Trophoblast cell (in vitro differentiated cells and primary cell): ENCODE measurements at regions not wholly inside any gene's neighbourhood (a gene's known extent, or its start where the extent isn't known, plus 50 kb on each side); places are given as distances from the start of the nearest gene placed in this dataset.

Source experiments
- DNase-seq, 2 donors: peaks; one replicate each; pipeline ENCODE4 v3.0.0-alpha.2; 2016
- H2AFZ ChIP-seq: 2 replicates; pipeline ENCODE4 v1.6.1; 2013; ENCODE audit warnings: low read length, moderate library complexity, mild to moderate bottlenecking; ENCODE audit not compliant: insufficient read depth, poor library complexity
- H2AK5ac ChIP-seq: 2 replicates; pipeline ENCODE4 v1.6.1; 2013; ENCODE audit warnings: mild to moderate bottlenecking, low read length
- H2BK120ac ChIP-seq: 2 replicates; pipeline ENCODE4 v1.6.1; 2013; ENCODE audit warnings: low read length, mild to moderate bottlenecking, moderate library complexity; ENCODE audit not compliant: insufficient read depth, poor library complexity
- H2BK12ac ChIP-seq: 2 replicates; pipeline ENCODE4 v1.6.1; 2013; ENCODE audit warnings: mild to moderate bottlenecking, low read length, moderate library complexity
- H2BK5ac ChIP-seq: 2 replicates; pipeline ENCODE4 v1.6.1; 2013; ENCODE audit warnings: low read length, low read depth, moderate library complexity, mild to moderate bottlenecking; ENCODE audit not compliant: poor library complexity
- H3K14ac ChIP-seq: 2 replicates; pipeline ENCODE4 v1.6.1; 2013; ENCODE audit warnings: mild to moderate bottlenecking, low read length
- H3K18ac ChIP-seq: 2 replicates; pipeline ENCODE4 v1.6.1; 2013; ENCODE audit warnings: mild to moderate bottlenecking, low read length
- H3K23ac ChIP-seq: 2 replicates; pipeline ENCODE4 v1.6.1; 2013; ENCODE audit warnings: low read length
- H3K27ac ChIP-seq: 2 replicates; pipeline ENCODE4 v1.5.1; 2013; ENCODE audit warnings: low read depth, mild to moderate bottlenecking, inconsistent platforms, low read length, moderate library complexity
- H3K27me3 ChIP-seq: 2 replicates; pipeline ENCODE4 v1.6.1; 2013; ENCODE audit warnings: inconsistent platforms, mild to moderate bottlenecking, low read length, moderate library complexity; ENCODE audit not compliant: insufficient read depth
- H3K36me3 ChIP-seq, 2 experiments: 1 replicate in 1 of 2; 2 replicates in 1 of 2; pipeline ENCODE4 v1.6.1; 2013; ENCODE audit warnings: low read length in 2 of 2, mild to moderate bottlenecking in 2 of 2, moderate library complexity in 1 of 2; ENCODE audit not compliant: insufficient read depth in 2 of 2, control insufficient read depth in 1 of 2
- H3K4ac ChIP-seq: 2 replicates; pipeline ENCODE4 v1.6.1; 2013; ENCODE audit warnings: low read depth, mild to moderate bottlenecking, low read length, moderate library complexity
- H3K4me1 ChIP-seq, 2 experiments: 1 replicate in 1 of 2; 2 replicates in 1 of 2; pipeline ENCODE4 v1.6.1; 2013; ENCODE audit warnings: low read length in 2 of 2, mild to moderate bottlenecking in 2 of 2, moderate library complexity in 1 of 2; ENCODE audit not compliant: insufficient read depth in 2 of 2, control insufficient read depth in 1 of 2
- H3K4me2 ChIP-seq: 2 replicates; pipeline ENCODE4 v1.6.1; 2013; ENCODE audit warnings: inconsistent platforms, mild to moderate bottlenecking, low read length, moderate library complexity
- H3K4me3 ChIP-seq: 2 replicates; pipeline ENCODE4 v1.5.1; 2013; ENCODE audit warnings: mild to moderate bottlenecking, low read depth, low read length, inconsistent platforms
- H3K79me1 ChIP-seq: one replicate; pipeline ENCODE4 v1.6.1; 2013; ENCODE audit warnings: low read length
- H3K79me2 ChIP-seq: 2 replicates; pipeline ENCODE4 v1.6.1; 2013; ENCODE audit warnings: low read length, mild to moderate bottlenecking; ENCODE audit not compliant: control insufficient read depth, insufficient read depth, poor library complexity
- H3K9ac ChIP-seq: 2 replicates; pipeline ENCODE4 v1.6.1; 2013; ENCODE audit warnings: mild to moderate bottlenecking, low read length
- H3K9me3 ChIP-seq: 2 replicates; pipeline ENCODE4 v1.6.1; 2013; ENCODE audit warnings: low read depth, mild to moderate bottlenecking, control low read depth, inconsistent platforms, low read length; ENCODE audit not compliant: insufficient read depth
- H4K12ac ChIP-seq: 2 replicates; pipeline ENCODE4 v1.6.1; 2013; ENCODE audit warnings: low read depth, mild to moderate bottlenecking, low read length, moderate library complexity
- H4K8ac ChIP-seq: 2 replicates; pipeline ENCODE4 v1.6.1; 2013; ENCODE audit warnings: low read depth, mild to moderate bottlenecking, low read length, moderate library complexity
- H4K91ac ChIP-seq: one replicate; pipeline ENCODE4 v1.6.1; 2013; ENCODE audit warnings: low read depth, mild to moderate bottlenecking, low read length, moderate library complexity
- WGBS: extraction: QIAGEN DNeasy Blood & Tissue Kit; methylation state at CpG from one replicate; pipeline ENCODE4 v1.1.7; 2013; ENCODE audit warnings: missing lambda C conversion rate; ENCODE audit not compliant: insufficient read length, insufficient coverage; ENCODE audit errors: extremely low coverage; 5-methylcytosine and 5-hydroxymethylcytosine counted together

DNA sequence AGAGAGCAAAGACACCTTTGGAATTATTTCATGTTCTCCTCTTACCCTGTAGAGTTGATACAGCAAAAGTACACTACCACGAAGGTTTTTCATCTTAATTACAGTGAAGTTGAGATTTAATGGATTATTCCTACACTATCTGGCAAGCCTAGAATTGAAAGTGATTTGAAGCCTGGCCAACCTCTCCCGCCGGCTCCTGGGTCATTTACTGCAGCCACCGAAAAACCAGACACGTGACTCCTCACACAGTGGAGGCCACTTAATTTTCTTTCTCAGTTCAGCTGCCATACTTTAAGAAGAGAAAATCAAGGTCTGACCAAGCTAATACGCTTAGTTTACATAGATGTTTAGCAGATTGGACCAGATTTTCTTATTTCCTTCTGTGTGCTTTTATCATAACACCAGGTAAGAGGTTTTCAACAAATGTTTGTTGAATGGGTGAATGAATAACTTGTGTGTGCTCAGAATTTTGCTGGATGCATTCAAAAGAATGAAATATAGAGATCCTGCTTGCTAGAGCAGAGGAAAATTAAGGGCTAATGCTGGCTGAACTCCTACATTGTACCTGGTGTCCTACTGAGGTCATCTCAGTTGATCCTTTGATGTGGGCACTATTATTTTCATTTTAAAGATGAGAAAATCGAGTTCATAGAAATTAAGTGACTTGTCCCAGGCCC is 97.2 kb upstream of the PDE10A start:
- Histone ChIP-seq H2AFZ (no peak overlapping the region), H4K12ac (no peak overlapping the region), H2AK5ac (no peak overlapping the region), H4K91ac (no peak overlapping the region), H3K9ac (no peak overlapping the region), H3K27me3 (no peaks in the 10 kb centered on the region), H4K8ac (no peak overlapping the region), H3K9me3 (peaks cover 2% of the 10 kb centered on the region), H3K14ac (no peak overlapping the region), H3K4me3 (no peak overlapping the region), H2BK12ac (no peak overlapping the region), H3K36me3 (no peaks in the 10 kb centered on the region), H2BK120ac (no peak overlapping the region), H3K79me2 (no peaks in the 10 kb centered on the region), H3K27ac (no peak overlapping the region), H3K18ac (no peak overlapping the region), H3K4ac (no peak overlapping the region), H3K23ac (no peak overlapping the region), H3K4me1 (no peaks in the 10 kb centered on the region), H3K4me2 (no peak overlapping the region), H3K79me1 (no peaks in the 10 kb centered on the region), H2BK5ac (no peak overlapping the region)
- DNase-seq, result no peak
- no CpG with 5 or more reads among the region's 7 CpGs for WGBS

DNA sequence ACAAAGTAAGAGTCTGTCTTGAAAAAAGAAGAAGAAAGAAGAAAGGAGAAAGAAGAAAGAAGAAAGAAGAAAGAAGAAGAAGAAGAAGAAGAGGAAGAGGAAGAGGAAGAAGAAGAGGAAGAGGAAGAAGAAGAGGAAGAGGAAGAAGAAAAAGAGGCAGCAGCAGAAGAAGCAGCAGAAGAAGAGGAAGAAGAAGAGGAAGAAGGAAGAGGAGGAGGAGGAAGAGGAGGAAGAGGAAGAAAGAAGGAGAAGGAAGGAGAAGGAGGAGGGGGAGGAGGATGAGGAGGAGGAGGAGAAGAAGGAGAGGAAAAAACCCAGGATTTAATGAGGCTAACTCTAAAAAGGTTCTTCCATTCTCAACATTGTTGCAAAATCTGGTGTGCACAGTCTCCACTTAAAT is 95.4 kb upstream of the PDE10A start:
- Histone ChIP-seq H3K79me2 (no peaks in the 10 kb centered on the region), H3K9ac (no peak overlapping the region), H3K9me3 (peaks cover 2% of the 10 kb centered on the region), H2AFZ (no peak overlapping the region), H3K14ac (no peak overlapping the region), H3K79me1 (no peaks in the 10 kb centered on the region), H3K27me3 (no peaks in the 10 kb centered on the region), H4K12ac (no peak overlapping the region), H2AK5ac (no peak overlapping the region), H3K23ac (no peak overlapping the region), H3K36me3 (no peaks in the 10 kb centered on the region), H4K91ac (no peak overlapping the region), H3K4me2 (no peak overlapping the region), H3K4me1 (no peaks in the 10 kb centered on the region), H3K27ac (no peak overlapping the region), H3K18ac (no peak overlapping the region), H2BK120ac (no peak overlapping the region), H2BK5ac (no peak overlapping the region), H2BK12ac (no peak overlapping the region), H3K4ac (no peak overlapping the region), H4K8ac (no peak overlapping the region), H3K4me3 (no peak overlapping the region)
- no peak for DNase-seq

DNA sequence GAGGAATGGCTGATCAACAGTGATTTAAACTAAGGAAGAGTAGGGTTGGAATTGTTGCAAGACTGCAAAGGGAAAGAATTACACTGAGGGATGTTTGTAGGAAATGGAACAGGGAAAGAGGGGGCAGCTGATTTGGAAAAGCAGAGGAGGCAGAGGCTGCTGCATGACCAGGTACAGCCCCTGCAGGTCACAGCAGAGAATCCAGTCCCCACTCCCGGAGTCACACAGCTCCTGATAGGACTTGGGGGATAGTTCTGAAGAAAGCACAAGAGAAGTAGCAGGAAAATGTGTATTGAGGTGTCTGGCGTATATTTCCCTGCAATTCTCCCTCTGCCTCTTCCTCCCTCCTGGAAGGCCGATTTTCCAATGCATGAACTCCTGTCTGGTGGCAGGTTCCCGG is 92.5 kb upstream of the PDE10A start:
- Histone ChIP-seq H3K18ac (no peak overlapping the region), H4K12ac (no peak overlapping the region), H2BK120ac (no peak overlapping the region), H4K91ac (no peak overlapping the region), H3K14ac (no peak overlapping the region), H2AK5ac (no peak overlapping the region), H3K23ac (no peak overlapping the region), H2BK12ac (no peak overlapping the region), H4K8ac (no peak overlapping the region), H3K9me3 (peaks cover 2% of the 10 kb centered on the region), H2AFZ (no peak overlapping the region), H3K27me3 (no peaks in the 10 kb centered on the region), H2BK5ac (no peak overlapping the region), H3K36me3 (no peaks in the 10 kb centered on the region), H3K4ac (no peak overlapping the region), H3K27ac (no peak overlapping the region), H3K4me1 (no peaks in the 10 kb centered on the region), H3K79me1 (no peaks in the 10 kb centered on the region), H3K9ac (no peak overlapping the region), H3K4me2 (no peak overlapping the region), H3K4me3 (no peak overlapping the region), H3K79me2 (no peaks in the 10 kb centered on the region)
- no peak for DNase-seq
- WGBS, result no CpG with 5 or more reads among the region's 4 CpGs

DNA sequence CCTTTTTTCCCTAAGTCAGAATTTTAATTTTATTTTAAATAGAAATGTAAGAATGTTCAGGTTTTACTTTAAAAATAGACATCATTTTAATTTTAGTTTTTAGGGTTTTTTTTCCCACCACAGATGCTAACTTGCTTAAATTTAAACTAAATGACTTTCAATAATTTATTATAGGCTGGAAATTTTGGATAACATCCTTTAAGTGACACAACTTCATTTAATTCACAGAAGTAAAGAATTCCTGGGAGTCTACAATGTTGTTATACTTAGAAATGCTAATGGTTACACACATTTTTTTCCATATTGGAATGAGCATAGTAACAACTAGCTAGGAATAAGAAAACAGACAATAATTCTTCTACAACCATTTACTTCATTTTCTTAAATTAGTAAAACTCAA is 90.5 kb upstream of the PDE10A start:
- Histone ChIP-seq H3K79me1 (no peaks in the 10 kb centered on the region), H3K4me1 (no peaks in the 10 kb centered on the region), H3K9me3 (peaks cover 4% of the 10 kb centered on the region), H4K12ac (no peak overlapping the region), H2BK12ac (no peak overlapping the region), H4K91ac (no peak overlapping the region), H3K4me2 (no peak overlapping the region), H4K8ac (no peak overlapping the region), H3K18ac (no peak overlapping the region), H3K14ac (no peak overlapping the region), H3K4me3 (no peak overlapping the region), H3K9ac (no peak overlapping the region), H2BK5ac (no peak overlapping the region), H2AK5ac (no peak overlapping the region), H3K27ac (no peak overlapping the region), H2BK120ac (no peak overlapping the region), H3K4ac (no peak overlapping the region), H3K36me3 (no peaks in the 10 kb centered on the region), H3K79me2 (no peaks in the 10 kb centered on the region), H3K23ac (no peak overlapping the region), H3K27me3 (no peaks in the 10 kb centered on the region), H2AFZ (no peak overlapping the region)
- DNase-seq, result no peak
